NCI-H1092 treated with DMSO at 0.1 percent for 48 hours (cell line): ENCODE measurements at regions not wholly inside any gene's neighbourhood (a gene's known extent, or its start where the extent isn't known, plus 50 kb on each side); places are given as distances from the start of the nearest gene placed in this dataset.
"Not testable (repeated sequence)": the region's sequence is repeated elsewhere in the genome, so short reads cannot be mapped to it uniquely, and the experiment has no call there.

ENCODE experiments used
- DNase-seq: peaks from one replicate; lab custom pipeline; 2025; lab: John Stamatoyannopoulos, UW

- not testable (repeated sequence) for DNase-seq
These were observed 112.6 kb upstream of the EGR2 start for GRCh38 chr10:62928763-62929162.

GRCh38 chr10:62926407-62926806 lies 110.2 kb upstream of the EGR2 start:
- no peak for DNase-seq

- DNase-seq = no peak
These were observed 108.2 kb upstream of the EGR2 start for GRCh38 chr10:62924344-62924748.

- no peak for DNase-seq
These were observed 103.6 kb upstream of the EGR2 start for GRCh38 chr10:62919776-62920175.

- DNase-seq = no peak
These were observed 101.5 kb upstream of the EGR2 start for GRCh38 chr10:62917475-62918238.

GRCh38 chr10:62916141-62916603 lies 100.0 kb upstream of the EGR2 start:
- DNase-seq = no peak

- DNase-seq = no peak
These were observed 99.0 kb upstream of the EGR2 start for GRCh38 chr10:62915158-62915557.

GRCh38 chr10:62912086-62912485 lies 95.9 kb upstream of the EGR2 start:
- no peak for DNase-seq

GRCh38 chr10:62911210-62911963 lies 95.2 kb upstream of the EGR2 start:
- no peak for DNase-seq

GRCh38 chr10:62907470-62908212 lies 91.5 kb upstream of the EGR2 start:
- no peak for DNase-seq

- no peak for DNase-seq
These were observed 88.2 kb upstream of the EGR2 start for GRCh38 chr10:62904281-62904875.

GRCh38 chr10:62903828-62904227 lies 87.7 kb upstream of the EGR2 start:
- no peak for DNase-seq

GRCh38 chr10:62900829-62901571 lies 84.8 kb upstream of the EGR2 start:
- no peak for DNase-seq

GRCh38 chr10:62899311-62899710 lies 83.1 kb upstream of the EGR2 start:
- no peak for DNase-seq

- DNase-seq = no peak
These were observed 78.9 kb upstream of the EGR2 start for GRCh38 chr10:62895063-62895462.

GRCh38 chr10:62894156-62894555 lies 78.0 kb upstream of the EGR2 start:
- DNase-seq = no peak

GRCh38 chr10:62893036-62893435 lies 76.9 kb upstream of the EGR2 start:
- DNase-seq = no peak

GRCh38 chr10:62890395-62890794 lies 74.2 kb upstream of the EGR2 start:
- DNase-seq = no peak

- DNase-seq = no peak
These were observed 71.5 kb upstream of the EGR2 start for GRCh38 chr10:62887642-62888041.

- no peak for DNase-seq
These were observed 69.7 kb upstream of the EGR2 start for GRCh38 chr10:62885684-62886461.

- no peak for DNase-seq
These were observed 64.0 kb upstream of the EGR2 start for GRCh38 chr10:62880162-62880561.
